ENCODE measurements at regions not wholly inside any gene's neighbourhood (a gene's known extent, or its start where the extent isn't known, plus 50 kb on each side); places are given as distances from the start of the nearest gene placed in this dataset.

- no peak for DNase-seq
- no peak overlapping the region for H3K27ac ChIP-seq (ENCODE audit: insufficient read depth, low read length, poor library complexity, severe bottlenecking)
- H3K4me1 ChIP-seq (ENCODE audit: control insufficient read depth, insufficient read depth, low read length, poor library complexity, severe bottlenecking): peaks cover 4% of the 10 kb centered on the region
- no peaks in the 10 kb centered on the region for H3K36me3 ChIP-seq (ENCODE audit: control insufficient read depth, insufficient read depth, low read length)
- H3K9me3 ChIP-seq (ENCODE audit: control insufficient read depth, low read length): no peaks in the 10 kb centered on the region
- H3K4me3 ChIP-seq (ENCODE audit: insufficient read depth, low read depth, low read length, poor library complexity, severe bottlenecking): no peak overlapping the region
- H3K27me3 ChIP-seq (replicated peaks; ENCODE audit: control insufficient read depth, insufficient read depth, low read length, poor library complexity, severe bottlenecking): no peaks in the 10 kb centered on the region
Observed at GRCh38 chr5:40416588-40416987, 263.1 kb upstream of the PTGER4 start.

GRCh38 chr5:40416098-40416497 lies 263.6 kb upstream of the PTGER4 start:
- DNase-seq: no peak
- Histone ChIP-seq H3K4me1 (ENCODE audit: control insufficient read depth, insufficient read depth, low read length, poor library complexity, severe bottlenecking) (peaks cover 8% of the 10 kb centered on the region), H3K27me3 (replicated peaks; ENCODE audit: control insufficient read depth, insufficient read depth, low read length, poor library complexity, severe bottlenecking) (no peaks in the 10 kb centered on the region), H3K4me3 (ENCODE audit: insufficient read depth, low read depth, low read length, poor library complexity, severe bottlenecking) (no peak overlapping the region), H3K27ac (ENCODE audit: insufficient read depth, low read length, poor library complexity, severe bottlenecking) (no peak overlapping the region), H3K9me3 (ENCODE audit: control insufficient read depth, low read length) (no peaks in the 10 kb centered on the region), H3K36me3 (ENCODE audit: control insufficient read depth, insufficient read depth, low read length) (no peaks in the 10 kb centered on the region)

GRCh38 chr5:40414922-40415321 lies 264.8 kb upstream of the PTGER4 start:
- H3K27me3 ChIP-seq (replicated peaks; ENCODE audit: control insufficient read depth, insufficient read depth, low read length, poor library complexity, severe bottlenecking): no peaks in the 10 kb centered on the region
- DNase-seq: no peak
- H3K27ac ChIP-seq (ENCODE audit: insufficient read depth, low read length, poor library complexity, severe bottlenecking): no peak overlapping the region
- peaks cover 13% of the 10 kb centered on the region for H3K4me1 ChIP-seq (ENCODE audit: control insufficient read depth, insufficient read depth, low read length, poor library complexity, severe bottlenecking)
- H3K9me3 ChIP-seq (ENCODE audit: control insufficient read depth, low read length): no peaks in the 10 kb centered on the region
- H3K4me3 ChIP-seq (ENCODE audit: insufficient read depth, low read depth, low read length, poor library complexity, severe bottlenecking): no peak overlapping the region
- H3K36me3 ChIP-seq (ENCODE audit: control insufficient read depth, insufficient read depth, low read length): no peaks in the 10 kb centered on the region

- H3K9me3 ChIP-seq (ENCODE audit: control insufficient read depth, low read length): no peaks in the 10 kb centered on the region
- H3K4me3 ChIP-seq (ENCODE audit: insufficient read depth, low read depth, low read length, poor library complexity, severe bottlenecking): no peak overlapping the region
- H3K27ac ChIP-seq (ENCODE audit: insufficient read depth, low read length, poor library complexity, severe bottlenecking): no peak overlapping the region
- no peak for DNase-seq
- no peaks in the 10 kb centered on the region for H3K36me3 ChIP-seq (ENCODE audit: control insufficient read depth, insufficient read depth, low read length)
- no peaks in the 10 kb centered on the region for H3K27me3 ChIP-seq (replicated peaks; ENCODE audit: control insufficient read depth, insufficient read depth, low read length, poor library complexity, severe bottlenecking)
- H3K4me1 ChIP-seq (ENCODE audit: control insufficient read depth, insufficient read depth, low read length, poor library complexity, severe bottlenecking): peaks cover 25% of the 10 kb centered on the region
Observed at GRCh38 chr5:40413743-40414142, 266.0 kb upstream of the PTGER4 start.

GRCh38 chr5:40412771-40413170 lies 266.9 kb upstream of the PTGER4 start:
- DNase-seq: no peak
- H3K4me1 ChIP-seq (ENCODE audit: control insufficient read depth, insufficient read depth, low read length, poor library complexity, severe bottlenecking): peaks cover 26% of the 10 kb centered on the region
- H3K9me3 ChIP-seq (ENCODE audit: control insufficient read depth, low read length): no peaks in the 10 kb centered on the region
- H3K27me3 ChIP-seq (replicated peaks; ENCODE audit: control insufficient read depth, insufficient read depth, low read length, poor library complexity, severe bottlenecking): no peaks in the 10 kb centered on the region
- H3K4me3 ChIP-seq (ENCODE audit: insufficient read depth, low read depth, low read length, poor library complexity, severe bottlenecking): no peak overlapping the region
- H3K27ac ChIP-seq (ENCODE audit: insufficient read depth, low read length, poor library complexity, severe bottlenecking): no peak overlapping the region
- no peaks in the 10 kb centered on the region for H3K36me3 ChIP-seq (ENCODE audit: control insufficient read depth, insufficient read depth, low read length)

- Histone ChIP-seq H3K9me3 (ENCODE audit: control insufficient read depth, low read length) (no peaks in the 10 kb centered on the region), H3K4me1 (ENCODE audit: control insufficient read depth, insufficient read depth, low read length, poor library complexity, severe bottlenecking) (peaks cover 39% of the 10 kb centered on the region), H3K4me3 (ENCODE audit: insufficient read depth, low read depth, low read length, poor library complexity, severe bottlenecking) (no peak overlapping the region), H3K36me3 (ENCODE audit: control insufficient read depth, insufficient read depth, low read length) (no peaks in the 10 kb centered on the region), H3K27me3 (replicated peaks; ENCODE audit: control insufficient read depth, insufficient read depth, low read length, poor library complexity, severe bottlenecking) (no peaks in the 10 kb centered on the region), H3K27ac (ENCODE audit: insufficient read depth, low read length, poor library complexity, severe bottlenecking) (peak overlapping the region; percentile 90)
- DNase-seq: no peak
Observed at GRCh38 chr5:40410964-40411635, 268.6 kb upstream of the PTGER4 start.

DNA sequence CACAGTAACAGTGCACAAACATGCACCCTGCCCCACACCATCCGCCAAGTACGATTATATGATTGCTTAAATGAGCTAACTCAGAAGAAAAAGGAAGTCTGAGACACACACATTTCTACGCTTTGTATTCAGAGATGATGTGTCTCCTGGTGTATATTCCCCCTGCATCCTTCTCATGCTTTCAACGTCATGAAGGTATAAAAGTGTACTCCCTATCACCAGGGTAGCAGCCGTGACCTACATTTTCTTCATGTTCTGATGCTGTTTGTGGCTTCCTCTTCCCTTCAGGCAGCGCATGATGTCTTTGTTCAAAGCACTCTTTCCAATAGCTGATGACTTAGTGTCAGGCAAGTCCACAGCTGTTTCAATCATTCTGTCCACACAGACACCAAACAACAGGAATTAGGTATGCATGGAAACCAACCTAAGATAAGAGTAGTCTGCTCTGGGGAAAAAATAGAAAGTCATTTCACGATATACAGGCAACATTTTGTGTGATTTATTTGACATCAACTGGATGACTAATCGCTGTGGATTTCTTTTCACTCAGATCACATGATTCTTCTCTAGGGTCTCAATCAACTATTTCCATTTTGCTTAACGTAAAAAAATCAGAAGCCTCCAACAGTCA lies 269.4 kb upstream of the PTGER4 start:
- H3K4me3 ChIP-seq (ENCODE audit: insufficient read depth, low read depth, low read length, poor library complexity, severe bottlenecking): no peak overlapping the region
- peak; percentile 74 to 79 (median 76) for DNase-seq
- H3K36me3 ChIP-seq (ENCODE audit: control insufficient read depth, insufficient read depth, low read length): no peaks in the 10 kb centered on the region
- peak overlapping the region; percentile 93 for H3K27ac ChIP-seq (ENCODE audit: insufficient read depth, low read length, poor library complexity, severe bottlenecking)
- no peaks in the 10 kb centered on the region for H3K9me3 ChIP-seq (ENCODE audit: control insufficient read depth, low read length)
- peaks cover 45% of the 10 kb centered on the region for H3K4me1 ChIP-seq (ENCODE audit: control insufficient read depth, insufficient read depth, low read length, poor library complexity, severe bottlenecking)
- H3K27me3 ChIP-seq (replicated peaks; ENCODE audit: control insufficient read depth, insufficient read depth, low read length, poor library complexity, severe bottlenecking): no peaks in the 10 kb centered on the region

DNA sequence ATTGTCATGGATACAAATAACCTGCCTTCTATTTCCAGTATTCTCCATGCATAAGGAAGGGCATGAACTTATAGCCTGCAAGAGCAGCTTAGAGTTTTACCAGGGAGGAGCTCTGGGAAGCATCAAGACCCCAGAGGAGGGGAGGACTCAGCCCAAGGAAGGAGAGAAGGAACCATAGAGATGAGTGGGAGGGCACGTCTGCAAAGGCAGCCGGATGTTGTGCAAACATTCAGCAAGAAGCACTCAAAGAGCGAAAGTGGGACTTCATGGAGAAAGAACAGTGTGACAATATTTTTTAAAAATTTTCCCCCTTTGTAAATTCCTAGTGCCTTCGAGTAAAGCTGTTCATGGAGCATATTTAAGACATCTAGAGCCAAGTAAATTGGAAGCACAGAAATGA lies 270.1 kb upstream of the PTGER4 start:
- Histone ChIP-seq H3K9me3 (ENCODE audit: control insufficient read depth, low read length) (no peaks in the 10 kb centered on the region), H3K4me1 (ENCODE audit: control insufficient read depth, insufficient read depth, low read length, poor library complexity, severe bottlenecking) (peaks cover 53% of the 10 kb centered on the region), H3K4me3 (ENCODE audit: insufficient read depth, low read depth, low read length, poor library complexity, severe bottlenecking) (peak overlapping the region; percentile 21), H3K27me3 (replicated peaks; ENCODE audit: control insufficient read depth, insufficient read depth, low read length, poor library complexity, severe bottlenecking) (no peaks in the 10 kb centered on the region), H3K36me3 (ENCODE audit: control insufficient read depth, insufficient read depth, low read length) (no peaks in the 10 kb centered on the region), H3K27ac (ENCODE audit: insufficient read depth, low read length, poor library complexity, severe bottlenecking) (peak overlapping the region; percentile 93)
- DNase-seq: peak in 1 of 3 donors; percentile 34

DNA sequence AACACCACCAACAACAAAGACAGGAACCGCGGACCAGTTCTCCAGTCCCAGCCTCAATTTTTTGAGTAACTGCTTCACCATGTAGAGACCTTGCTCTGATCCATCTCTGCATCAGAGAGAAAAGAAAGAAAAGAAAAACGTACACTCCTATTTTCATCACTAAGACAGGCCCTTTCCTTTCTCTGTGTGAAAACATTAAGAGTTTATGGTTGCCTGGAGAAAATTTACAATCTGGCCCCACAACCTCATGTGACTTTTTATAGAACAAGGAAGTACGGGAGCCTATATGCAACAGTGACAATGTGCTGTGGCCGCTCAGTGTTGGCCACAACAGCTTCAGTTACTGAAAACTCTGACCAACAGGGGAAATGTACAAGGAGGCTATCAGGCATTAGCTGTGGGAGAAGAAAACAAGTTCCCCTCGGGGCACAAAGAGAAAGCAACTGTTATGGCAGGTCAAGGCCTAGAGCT lies 272.9 kb upstream of the PTGER4 start:
- Histone ChIP-seq H3K36me3 (ENCODE audit: control insufficient read depth, insufficient read depth, low read length) (no peaks in the 10 kb centered on the region), H3K27me3 (replicated peaks; ENCODE audit: control insufficient read depth, insufficient read depth, low read length, poor library complexity, severe bottlenecking) (no peaks in the 10 kb centered on the region), H3K4me1 (ENCODE audit: control insufficient read depth, insufficient read depth, low read length, poor library complexity, severe bottlenecking) (peaks cover 57% of the 10 kb centered on the region), H3K9me3 (ENCODE audit: control insufficient read depth, low read length) (no peaks in the 10 kb centered on the region), H3K4me3 (ENCODE audit: insufficient read depth, low read depth, low read length, poor library complexity, severe bottlenecking) (no peak overlapping the region), H3K27ac (ENCODE audit: insufficient read depth, low read length, poor library complexity, severe bottlenecking) (peak overlapping the region; percentile 93)
- no peak for DNase-seq

DNA sequence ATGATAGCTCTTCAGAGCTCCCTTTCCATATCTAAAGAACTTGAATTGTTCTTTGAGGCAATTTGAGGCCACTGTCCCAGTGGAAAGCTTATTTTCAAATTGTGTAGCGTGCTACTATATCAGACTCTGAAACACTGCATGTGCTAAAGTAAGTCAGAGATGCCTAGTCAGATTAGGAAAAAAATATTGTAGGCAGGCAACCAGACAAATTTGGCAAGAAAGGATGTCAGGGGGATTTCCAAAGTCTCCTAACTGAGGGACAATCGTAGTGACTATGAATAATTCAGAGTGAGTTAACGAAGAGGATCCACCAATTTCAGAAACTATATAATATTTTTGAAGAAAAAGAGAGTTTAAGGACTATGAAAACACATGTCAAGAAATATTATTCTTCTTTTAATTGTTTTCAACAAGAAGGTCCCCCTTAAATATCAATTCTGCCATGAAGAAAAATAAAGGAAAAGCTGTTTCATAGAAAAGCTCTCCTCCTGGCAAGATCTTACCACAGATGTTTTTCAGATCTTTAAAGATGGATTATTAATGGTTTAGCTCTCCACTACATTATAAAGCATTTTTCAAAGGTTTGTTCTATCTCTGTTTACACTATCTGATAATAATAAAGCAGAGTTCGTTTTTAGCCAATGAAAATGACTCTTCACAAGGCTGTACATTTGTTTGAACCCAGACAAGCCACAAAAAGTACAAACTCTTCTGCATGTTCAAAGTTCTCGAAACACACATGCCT lies 273.5 kb upstream of the PTGER4 start:
- H3K27me3 ChIP-seq (replicated peaks; ENCODE audit: control insufficient read depth, insufficient read depth, low read length, poor library complexity, severe bottlenecking): no peaks in the 10 kb centered on the region
- DNase-seq: no peak
- peak overlapping the region; percentile 93 for H3K27ac ChIP-seq (ENCODE audit: insufficient read depth, low read length, poor library complexity, severe bottlenecking)
- H3K4me3 ChIP-seq (ENCODE audit: insufficient read depth, low read depth, low read length, poor library complexity, severe bottlenecking): no peak overlapping the region
- no peaks in the 10 kb centered on the region for H3K9me3 ChIP-seq (ENCODE audit: control insufficient read depth, low read length)
- H3K4me1 ChIP-seq (ENCODE audit: control insufficient read depth, insufficient read depth, low read length, poor library complexity, severe bottlenecking): peaks cover 52% of the 10 kb centered on the region
- H3K36me3 ChIP-seq (ENCODE audit: control insufficient read depth, insufficient read depth, low read length): no peaks in the 10 kb centered on the region

Measured in effector memory CD4-positive, alpha-beta T cell (primary cell).